C1 segment of cervical spinal cord (tissue), 14 donors: ENCODE measurements at regions not wholly inside any gene's neighbourhood (a gene's known extent, or its start where the extent isn't known, plus 50 kb on each side); places are given as distances from the start of the nearest gene placed in this dataset.
A peak's percentile ranks its signal among the peaks of the same experiment; 100 is the strongest.

Experiments
- DNase-seq, 14 donors: peaks; one replicate each; lab custom pipeline; 2025; lab: John Stamatoyannopoulos, UW

DNA sequence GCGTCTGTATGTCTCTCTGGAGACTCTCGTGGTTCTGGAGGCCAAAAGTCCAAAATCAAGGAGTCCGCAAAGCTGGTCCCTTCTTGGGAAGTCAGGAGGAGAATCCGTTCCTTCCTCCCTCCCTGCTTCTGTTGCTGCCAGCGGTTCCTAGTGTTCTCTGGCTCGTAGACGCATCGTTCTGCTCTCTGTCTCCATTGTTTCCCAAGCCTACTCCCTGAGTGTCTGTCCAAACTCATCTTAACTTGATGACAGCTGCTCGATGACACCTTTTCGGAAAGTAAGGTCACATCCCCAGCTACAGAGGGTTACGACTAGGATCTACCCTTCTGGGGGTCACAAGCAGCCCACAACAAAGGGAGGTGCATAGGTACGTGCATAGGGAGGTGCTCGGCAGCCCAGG lies 80.7 kb upstream of the FOXF1 start:
- DNase-seq: no peak

GRCh38 chr16:86430814-86431213 lies 79.5 kb upstream of the FOXF1 start:
- no peak for DNase-seq

GRCh38 chr16:86431540-86431939 lies 78.8 kb upstream of the FOXF1 start:
- DNase-seq: no peak

GRCh38 chr16:86432048-86432447 lies 78.3 kb upstream of the FOXF1 start:
- DNase-seq: no peak

DNA sequence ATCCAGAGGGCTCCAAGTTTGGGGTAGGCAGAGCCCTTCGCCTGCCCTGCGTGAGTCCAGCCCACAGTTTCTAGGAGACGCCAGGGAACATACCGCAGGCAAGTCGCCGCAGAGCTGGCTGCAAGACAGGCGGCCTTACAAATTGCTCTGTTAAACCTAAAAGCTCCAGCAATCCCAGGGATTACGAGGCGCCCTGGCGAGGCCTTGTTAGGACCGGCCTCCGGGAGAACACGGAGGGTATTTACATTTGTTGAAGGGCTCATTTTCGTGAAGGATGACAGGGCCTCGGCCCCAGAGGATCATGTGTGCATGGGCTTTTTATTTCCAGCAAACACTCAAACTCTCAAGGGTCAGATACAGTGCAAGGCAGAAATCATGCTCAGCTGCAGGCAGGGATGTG lies 77.6 kb upstream of the FOXF1 start:
- no peak for DNase-seq

GRCh38 chr16:86436466-86437185 lies 73.7 kb upstream of the FOXF1 start:
- DNase-seq: no peak

DNA sequence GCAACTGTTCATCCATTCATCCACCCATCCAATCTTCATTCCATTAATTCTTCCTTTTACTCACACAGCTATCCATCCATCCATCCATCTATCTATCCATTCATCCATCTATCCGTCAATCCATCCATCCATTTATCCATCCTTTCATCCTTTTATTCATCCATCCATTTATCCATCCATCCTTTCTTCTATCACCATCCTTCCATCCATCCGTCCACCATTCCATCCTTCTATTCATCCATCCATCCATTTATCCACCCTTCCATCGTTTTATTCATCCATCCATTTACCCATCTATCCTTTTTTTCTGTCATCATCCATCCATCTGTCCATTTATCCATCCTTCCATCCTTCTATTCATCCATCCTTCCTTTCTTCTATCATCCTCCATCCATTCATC lies 73.0 kb upstream of the FOXF1 start:
- DNase-seq: no peak

GRCh38 chr16:86442703-86443102 lies 67.6 kb upstream of the FOXF1 start:
- no peak for DNase-seq

- DNase-seq: no peak
These were observed 66.7 kb upstream of the FOXF1 start for GRCh38 chr16:86443508-86444147.

DNA sequence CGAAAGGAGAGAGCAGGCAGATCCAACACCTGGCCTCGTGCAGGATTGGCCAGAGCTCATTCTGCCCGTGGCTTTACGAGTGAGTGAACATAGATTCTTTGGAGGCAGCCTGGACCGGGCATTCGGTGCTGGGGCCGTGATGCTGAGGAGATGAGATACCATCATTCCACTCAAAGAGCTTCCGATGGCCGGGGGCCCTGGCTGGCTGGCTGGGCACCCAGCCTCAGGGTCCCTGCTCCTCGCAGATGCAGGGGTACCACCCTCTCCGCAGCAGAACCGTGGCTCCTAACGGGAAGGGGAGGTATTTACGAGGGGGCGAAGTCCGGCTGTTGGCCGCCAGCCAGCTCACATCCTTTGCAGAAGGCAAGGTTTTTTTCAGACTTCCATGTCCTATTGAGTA lies 66.1 kb upstream of the FOXF1 start:
- DNase-seq: no peak

DNA sequence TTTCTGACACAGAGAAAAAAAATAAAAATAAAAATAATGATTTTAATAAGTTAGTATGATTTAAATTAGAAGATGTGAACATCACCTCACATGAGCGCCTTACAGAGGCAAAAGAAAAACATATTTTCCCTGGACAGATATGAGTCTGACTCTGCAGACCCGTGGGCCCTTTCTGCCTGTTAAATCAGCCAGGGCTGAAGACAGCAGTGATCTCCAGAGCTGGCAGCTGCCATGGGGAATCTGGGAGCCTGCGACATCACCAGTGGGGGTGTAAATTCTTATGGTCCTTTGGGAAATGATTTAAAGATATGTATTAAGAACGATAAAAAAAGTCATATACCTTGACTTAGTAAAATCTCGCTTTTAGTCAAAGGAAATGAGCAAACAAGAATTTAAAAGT lies 65.7 kb upstream of the FOXF1 start:
- no peak for DNase-seq

DNA sequence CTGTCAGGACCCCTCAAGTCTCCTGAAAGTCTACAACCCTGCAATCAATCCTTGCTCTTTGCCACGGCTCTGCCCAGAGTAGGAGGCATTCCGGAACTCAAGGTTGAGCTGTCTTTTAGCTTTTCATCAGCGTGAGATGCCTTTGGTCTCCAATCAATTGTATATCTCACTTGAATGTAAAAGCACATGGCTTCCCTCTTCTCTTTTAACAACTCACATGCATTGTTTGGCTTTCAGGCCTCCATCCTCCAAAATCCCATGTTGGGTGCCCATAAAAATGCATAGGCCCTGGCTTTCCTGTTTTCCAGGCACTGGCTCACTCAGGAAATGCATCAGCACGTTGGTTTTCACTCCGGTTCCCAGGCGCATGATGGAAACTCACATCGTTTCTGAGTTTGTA lies 64.0 kb upstream of the FOXF1 start:
- no peak for DNase-seq

GRCh38 chr16:86447228-86447627 lies 63.1 kb upstream of the FOXF1 start:
- no peak for DNase-seq

DNA sequence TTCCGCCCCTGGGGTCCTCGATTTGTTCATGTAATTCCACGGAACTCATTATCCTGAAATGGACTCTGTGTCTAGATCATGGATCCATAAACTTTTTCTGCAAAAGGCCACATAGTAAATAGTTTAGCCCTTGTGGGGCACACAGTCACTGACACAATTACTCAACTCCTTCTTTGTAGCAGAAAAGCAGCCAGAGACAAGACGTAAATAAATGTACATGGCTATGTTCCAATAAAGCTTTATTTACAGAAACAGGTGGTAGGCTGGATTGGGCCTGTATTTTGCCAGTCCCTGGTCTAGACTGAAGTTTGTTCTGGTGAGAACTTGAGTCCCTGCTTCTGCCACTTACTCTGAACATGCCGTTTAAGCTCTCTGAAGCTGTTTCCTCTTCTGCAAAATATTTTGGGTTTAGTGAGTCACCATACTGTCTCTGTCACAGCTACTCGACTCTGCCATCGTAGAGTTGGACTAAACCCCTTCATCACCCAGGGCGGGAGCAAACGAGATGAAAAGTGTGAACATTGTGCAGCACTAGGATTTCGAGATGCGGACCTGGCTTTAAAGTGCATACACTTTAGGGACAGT lies 61.9 kb upstream of the FOXF1 start:
- DNase-seq: no peak

GRCh38 chr16:86449446-86450095 lies 60.8 kb upstream of the FOXF1 start:
- peak in 1 of 14 donors; percentile 0 for DNase-seq

DNA sequence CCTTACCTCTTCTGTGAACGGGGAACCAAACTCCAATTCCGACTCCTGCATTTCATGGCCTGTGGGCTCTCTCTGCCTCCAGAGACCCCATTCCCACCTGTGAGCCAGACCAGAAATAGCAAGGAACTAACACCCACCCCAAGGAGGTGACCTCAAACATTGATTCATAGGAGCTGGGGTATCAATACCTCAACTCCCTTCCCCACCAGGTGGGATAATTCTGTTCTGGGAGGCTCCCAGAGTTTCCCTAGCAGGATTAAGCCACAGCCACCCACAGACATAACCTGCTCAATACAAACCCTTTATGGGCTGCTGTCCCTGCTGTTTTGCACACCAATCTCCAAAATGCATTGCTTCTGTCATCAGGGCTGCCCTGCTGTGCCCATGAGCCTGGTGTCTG lies 59.6 kb upstream of the FOXF1 start:
- no peak for DNase-seq

DNA sequence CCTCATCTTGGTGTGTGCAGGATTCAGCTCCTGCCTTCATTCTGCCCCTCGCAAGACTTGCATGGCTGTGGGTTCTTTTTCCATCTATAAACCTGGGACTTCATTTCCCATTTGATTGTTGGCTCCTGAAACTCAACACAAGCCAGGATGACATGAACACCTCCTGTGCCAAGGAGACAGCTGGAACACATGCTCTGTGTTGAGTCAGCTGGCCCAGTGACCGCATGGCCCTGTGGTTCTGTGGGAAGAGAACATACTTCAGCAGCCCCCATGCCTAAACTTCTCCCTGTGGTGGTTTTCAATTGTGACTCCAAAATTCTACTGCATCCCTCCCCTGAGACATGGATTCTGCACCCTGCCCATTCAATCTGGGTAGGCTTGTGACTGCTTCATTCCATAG lies 57.9 kb upstream of the FOXF1 start:
- no peak for DNase-seq

- DNase-seq: no peak
These were observed 55.2 kb upstream of the FOXF1 start for GRCh38 chr16:86455116-86455515.

DNA sequence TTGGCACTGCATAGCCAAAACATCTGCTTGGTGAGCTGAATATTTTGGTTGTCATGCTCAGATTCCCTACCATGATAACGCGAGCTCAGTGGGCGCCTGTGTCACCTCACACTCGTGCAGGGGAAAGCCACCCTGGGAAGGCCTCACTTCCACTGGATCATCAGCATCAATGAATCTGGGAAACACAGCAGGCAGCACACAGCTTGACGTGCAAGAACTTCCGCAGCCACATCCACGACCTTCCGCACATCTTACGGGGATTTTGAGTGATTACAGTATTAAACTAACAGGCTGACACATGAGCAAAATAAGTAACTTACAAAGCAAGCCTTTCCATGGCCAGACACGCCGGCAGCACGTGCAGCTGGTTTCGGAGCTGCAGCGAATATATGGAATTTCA lies 54.7 kb upstream of the FOXF1 start:
- no peak for DNase-seq

- no peak for DNase-seq
These were observed 52.7 kb upstream of the FOXF1 start for GRCh38 chr16:86457501-86458148.

DNA sequence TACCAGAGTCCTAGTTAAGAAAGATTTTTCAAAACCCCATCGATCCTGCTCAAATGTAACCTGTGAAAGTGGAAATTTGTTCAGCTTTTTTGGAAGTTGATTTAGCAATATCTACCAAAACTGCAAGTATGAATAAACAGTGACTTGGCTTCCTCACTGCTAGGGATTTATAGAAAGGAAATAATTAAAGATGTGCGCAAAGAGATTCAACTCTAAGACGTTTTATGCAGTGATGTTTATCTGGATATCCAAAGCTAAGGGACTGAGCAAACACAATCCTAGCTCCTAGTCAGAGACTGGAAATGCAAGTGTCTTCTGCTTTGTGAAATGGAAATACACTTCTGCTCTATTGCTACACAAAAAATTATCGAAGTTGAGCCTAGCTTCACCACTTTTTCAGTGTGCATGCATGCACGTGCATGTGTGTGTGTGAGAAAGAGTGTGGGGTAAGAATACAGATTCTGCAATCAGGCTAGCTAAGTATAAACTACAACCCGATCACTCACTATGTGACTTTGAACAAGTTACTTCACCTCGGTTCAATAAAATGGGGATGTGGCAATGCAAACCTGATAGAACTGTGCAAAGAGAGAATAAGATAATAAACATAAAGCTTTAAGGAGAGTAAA lies 52.1 kb upstream of the FOXF1 start:
- DNase-seq: no peak

- no peak for DNase-seq
These were observed 51.1 kb upstream of the FOXF1 start for GRCh38 chr16:86459266-86459665.
